ENCODE measurements at regions not wholly inside any gene's neighbourhood (a gene's known extent, or its start where the extent isn't known, plus 50 kb on each side); places are given as distances from the start of the nearest gene placed in this dataset.

DNA sequence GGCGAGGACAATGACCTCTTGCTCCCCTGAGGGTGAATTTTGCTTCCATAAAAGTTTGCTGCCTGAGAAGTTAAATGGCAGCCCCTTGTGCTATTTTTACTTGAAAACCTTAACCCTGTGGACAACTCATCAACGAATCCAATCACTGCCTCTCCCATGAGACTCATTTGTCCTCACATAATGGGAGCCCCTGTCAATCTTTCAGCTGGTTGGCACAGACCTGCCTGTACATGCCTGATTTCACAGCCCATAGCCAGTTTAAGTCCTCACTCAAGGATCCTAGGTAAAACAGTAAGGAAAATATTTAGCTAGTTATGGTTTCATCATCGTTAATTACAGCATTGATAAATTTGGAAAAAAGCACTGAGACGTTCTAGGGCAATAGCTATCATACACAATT lies 207.4 kb downstream of the NHLRC3 start:
- TF ChIP-seq, protein P1, sequence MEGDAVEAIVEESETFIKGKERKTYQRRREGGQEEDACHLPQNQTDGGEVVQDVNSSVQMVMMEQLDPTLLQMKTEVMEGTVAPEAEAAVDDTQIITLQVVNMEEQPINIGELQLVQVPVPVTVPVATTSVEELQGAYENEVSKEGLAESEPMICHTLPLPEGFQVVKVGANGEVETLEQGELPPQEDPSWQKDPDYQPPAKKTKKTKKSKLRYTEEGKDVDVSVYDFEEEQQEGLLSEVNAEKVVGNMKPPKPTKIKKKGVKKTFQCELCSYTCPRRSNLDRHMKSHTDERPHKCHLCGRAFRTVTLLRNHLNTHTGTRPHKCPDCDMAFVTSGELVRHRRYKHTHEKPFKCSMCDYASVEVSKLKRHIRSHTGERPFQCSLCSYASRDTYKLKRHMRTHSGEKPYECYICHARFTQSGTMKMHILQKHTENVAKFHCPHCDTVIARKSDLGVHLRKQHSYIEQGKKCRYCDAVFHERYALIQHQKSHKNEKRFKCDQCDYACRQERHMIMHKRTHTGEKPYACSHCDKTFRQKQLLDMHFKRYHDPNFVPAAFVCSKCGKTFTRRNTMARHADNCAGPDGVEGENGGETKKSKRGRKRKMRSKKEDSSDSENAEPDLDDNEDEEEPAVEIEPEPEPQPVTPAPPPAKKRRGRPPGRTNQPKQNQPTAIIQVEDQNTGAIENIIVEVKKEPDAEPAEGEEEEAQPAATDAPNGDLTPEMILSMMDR (IDR thresholded peaks at IDR 0.05): no peak
- no peak for TF ChIP-seq POLR2AphosphoS5 (IDR thresholded peaks at IDR 0.05)
- no peak for TF ChIP-seq EP300 (IDR thresholded peaks at IDR 0.05)
- TF ChIP-seq POLR2A (IDR thresholded peaks at IDR 0.05; ENCODE audit: low read depth): no peak

All from esophagus muscularis mucosa (tissue), 4 donors.